Right lobe of liver (tissue), 4 donors: ENCODE measurements at regions not wholly inside any gene's neighbourhood (a gene's known extent, or its start where the extent isn't known, plus 50 kb on each side); places are given as distances from the start of the nearest gene placed in this dataset.

Experiments
- POLR2A ChIP-seq: fragments of 450-650 bp; IDR thresholded peaks from one replicate; pipeline ENCODE4 v1.6.1; 2017; ENCODE audit warnings: antibody characterized with exemption, mild to moderate bottlenecking
- TF ChIP-seq, protein P1 (sequence below), 4 donors: fragments of 200-600 bp in 3 of 4; fragments of 450-650 bp in 1 of 4; IDR thresholded peaks; one replicate each; pipeline versions ENCODE4 v1.5.1 to v1.8.0; 2016 to 2022; ENCODE audit warnings: antibody characterized with exemption in 4 of 4, mild to moderate bottlenecking in 2 of 4
- donor health status: DM: no; HTN: no; CAD: no.
- donor health status: DM: no; HTN: no; CAD: no.
- donor health status: DM: no; HTN: yes; CAD: no.

DNA sequence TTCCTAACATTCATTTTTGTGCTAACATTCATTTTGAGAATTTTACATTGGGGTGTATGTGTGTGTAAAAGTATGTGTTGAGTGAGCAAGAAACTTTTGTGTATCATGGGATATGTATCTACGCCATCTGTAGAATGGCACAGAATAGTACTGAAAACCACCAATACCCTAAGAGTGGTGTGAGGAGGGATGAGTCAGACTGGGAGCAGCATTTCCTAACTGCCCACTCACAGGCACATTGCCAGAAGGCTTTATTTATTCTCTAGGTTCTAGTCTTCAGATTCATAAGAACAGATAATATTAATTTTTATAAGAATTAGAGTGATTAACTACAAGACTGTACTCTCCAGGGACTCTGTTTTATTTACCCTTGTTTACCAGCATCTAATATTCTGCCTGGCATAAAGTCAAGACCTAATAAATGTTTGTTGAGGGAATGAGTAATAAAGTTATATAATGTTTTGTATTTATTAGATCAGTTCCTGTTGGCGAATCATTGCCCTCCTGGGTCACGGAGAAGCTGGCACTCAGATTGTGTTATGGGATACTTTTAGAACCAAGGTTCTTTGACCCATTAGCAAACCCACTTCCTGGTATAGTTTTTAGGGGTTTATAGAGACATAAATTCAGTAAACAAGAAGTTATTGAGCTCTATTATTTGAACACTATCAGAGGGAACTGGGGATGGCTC is 159.1 kb upstream of the PPP2R2B start:
- TF ChIP-seq, protein P1, sequence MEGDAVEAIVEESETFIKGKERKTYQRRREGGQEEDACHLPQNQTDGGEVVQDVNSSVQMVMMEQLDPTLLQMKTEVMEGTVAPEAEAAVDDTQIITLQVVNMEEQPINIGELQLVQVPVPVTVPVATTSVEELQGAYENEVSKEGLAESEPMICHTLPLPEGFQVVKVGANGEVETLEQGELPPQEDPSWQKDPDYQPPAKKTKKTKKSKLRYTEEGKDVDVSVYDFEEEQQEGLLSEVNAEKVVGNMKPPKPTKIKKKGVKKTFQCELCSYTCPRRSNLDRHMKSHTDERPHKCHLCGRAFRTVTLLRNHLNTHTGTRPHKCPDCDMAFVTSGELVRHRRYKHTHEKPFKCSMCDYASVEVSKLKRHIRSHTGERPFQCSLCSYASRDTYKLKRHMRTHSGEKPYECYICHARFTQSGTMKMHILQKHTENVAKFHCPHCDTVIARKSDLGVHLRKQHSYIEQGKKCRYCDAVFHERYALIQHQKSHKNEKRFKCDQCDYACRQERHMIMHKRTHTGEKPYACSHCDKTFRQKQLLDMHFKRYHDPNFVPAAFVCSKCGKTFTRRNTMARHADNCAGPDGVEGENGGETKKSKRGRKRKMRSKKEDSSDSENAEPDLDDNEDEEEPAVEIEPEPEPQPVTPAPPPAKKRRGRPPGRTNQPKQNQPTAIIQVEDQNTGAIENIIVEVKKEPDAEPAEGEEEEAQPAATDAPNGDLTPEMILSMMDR (IDR thresholded peaks at IDR 0.05): no peak
- TF ChIP-seq POLR2A: no peak
